NCI-H1048 (cell line): ENCODE measurements at regions not wholly inside any gene's neighbourhood (a gene's known extent, or its start where the extent isn't known, plus 50 kb on each side); places are given as distances from the start of the nearest gene placed in this dataset.

Experiments
- DNase-seq: peaks from one replicate; lab custom pipeline; 2025; lab: John Stamatoyannopoulos, UW

GRCh38 chr6:43903739-43904290, 133.8 kb downstream of the VEGFA start:
- no peak for DNase-seq

GRCh38 chr6:43901733-43902230, 131.8 kb downstream of the VEGFA start:
- no peak for DNase-seq

- no peak for DNase-seq
These were observed 131.1 kb downstream of the VEGFA start for GRCh38 chr6:43900916-43901732.

DNA sequence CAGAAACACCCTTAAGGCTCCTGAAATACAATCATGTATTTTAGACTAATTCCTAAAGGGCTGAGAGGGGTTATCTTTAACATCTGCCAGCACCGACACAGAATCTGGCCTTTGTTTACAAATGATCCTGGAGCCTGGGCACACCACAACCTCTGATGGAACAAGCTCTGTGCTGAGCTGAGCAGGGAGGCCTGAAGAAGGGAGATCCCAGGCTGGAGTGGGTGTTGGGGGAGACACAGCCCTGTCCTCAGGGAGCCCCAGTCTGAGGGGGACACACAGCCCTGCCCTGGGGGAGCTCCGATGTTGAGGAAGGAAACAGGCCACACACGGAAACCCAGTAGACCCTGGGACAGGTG, 130.5 kb downstream of the VEGFA start:
- no peak for DNase-seq

DNA sequence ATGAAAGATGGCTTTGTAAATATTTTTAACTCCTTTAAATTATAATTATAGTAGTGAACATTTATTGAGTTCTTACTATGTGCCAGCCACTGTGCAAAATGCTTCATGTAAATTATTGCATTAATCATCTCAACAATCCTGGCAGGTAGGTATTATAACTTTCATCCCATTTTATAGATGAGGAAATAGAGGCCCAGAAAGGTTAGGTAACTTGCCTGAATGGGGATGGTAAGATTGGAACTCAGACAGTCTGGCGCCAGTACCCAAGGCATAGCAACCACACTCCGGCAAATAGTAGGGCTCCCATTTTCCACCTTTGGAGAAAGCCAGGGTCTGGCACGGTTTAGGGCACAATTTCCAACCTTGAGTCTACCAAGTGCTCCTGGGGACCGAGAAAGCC, 129.8 kb downstream of the VEGFA start:
- no peak for DNase-seq

DNA sequence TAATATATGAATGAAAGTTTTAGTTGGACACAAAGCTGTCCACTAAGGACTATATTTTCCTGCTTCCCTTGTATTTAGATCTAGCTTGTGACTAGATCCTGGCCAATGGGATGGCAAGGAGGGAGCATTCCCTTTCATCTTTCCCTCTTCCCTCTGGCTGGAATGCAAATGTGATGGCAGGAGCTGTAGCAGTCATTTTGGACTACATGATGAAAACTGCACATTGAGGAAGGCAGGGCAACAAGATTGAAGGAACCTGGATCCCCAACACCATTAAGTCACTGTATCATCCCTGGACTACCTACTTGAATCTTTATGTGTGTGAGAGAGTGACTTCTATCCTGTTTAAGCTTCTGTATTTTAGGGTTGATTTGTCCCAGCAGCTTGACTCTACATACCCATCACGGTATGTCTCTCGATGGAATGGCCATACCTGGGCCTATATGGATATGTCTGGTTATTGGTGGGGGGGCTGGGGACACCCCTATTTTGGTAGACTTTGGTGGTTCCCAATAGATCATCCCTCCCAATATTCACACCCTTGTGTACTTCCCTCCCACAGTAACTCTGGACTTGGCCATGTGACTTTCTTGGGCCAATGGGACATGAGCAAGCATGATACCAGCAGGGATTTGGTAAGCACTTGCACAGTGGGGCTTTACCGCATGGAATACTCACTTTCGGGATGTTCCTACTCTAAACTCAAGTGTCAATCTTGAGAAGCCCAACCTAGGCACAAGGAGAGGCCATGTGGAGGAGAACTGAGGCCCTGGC, 128.5 kb downstream of the VEGFA start:
- DNase-seq = no peak

- no peak for DNase-seq
These were observed 127.7 kb downstream of the VEGFA start for GRCh38 chr6:43897571-43898302.

DNA sequence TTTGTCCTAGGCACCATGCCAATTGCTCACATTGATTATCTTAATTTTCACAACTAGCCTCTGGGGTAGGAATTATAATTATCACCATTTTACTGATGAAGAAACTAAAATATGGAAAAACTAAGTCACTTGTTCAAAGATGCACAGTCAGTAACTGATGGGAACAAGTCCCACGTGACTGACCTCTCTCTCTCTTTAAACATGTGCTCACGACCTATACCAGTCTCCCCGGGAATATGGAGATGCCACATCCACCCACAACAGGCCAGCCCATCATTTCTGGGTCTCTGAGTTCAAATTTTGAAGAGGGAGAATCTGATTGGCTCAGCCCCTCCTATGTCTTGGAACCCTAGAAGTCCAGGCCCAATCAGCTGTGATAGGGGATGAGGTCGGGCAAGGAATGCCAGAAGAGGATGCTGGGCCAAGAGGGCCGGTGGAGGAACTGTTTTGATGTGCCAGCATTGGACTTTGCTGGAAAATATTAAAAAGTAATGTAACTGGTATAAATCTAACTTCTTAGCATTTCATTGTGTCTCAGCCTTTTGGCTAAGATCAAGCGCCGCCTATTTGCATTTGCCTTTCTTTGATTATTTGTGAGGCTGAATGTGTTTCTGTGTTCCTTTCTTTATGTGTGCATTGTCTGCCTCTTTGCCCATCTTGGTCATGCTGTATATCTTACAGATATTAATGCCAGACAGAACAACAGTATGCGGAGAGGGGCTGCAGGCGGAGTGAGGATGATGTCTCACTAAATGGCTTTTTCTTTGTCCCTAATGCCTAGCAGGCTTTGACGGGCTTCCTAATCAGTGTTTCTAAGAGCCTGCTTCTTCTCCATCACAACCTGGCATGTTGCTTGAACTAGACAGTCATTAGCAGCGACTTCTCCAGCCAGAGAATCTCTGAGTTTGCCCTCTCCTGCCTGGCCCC, 126.6 kb downstream of the VEGFA start:
- no peak for DNase-seq

GRCh38 chr6:43895656-43896328, 125.8 kb downstream of the VEGFA start:
- DNase-seq = no peak

DNA sequence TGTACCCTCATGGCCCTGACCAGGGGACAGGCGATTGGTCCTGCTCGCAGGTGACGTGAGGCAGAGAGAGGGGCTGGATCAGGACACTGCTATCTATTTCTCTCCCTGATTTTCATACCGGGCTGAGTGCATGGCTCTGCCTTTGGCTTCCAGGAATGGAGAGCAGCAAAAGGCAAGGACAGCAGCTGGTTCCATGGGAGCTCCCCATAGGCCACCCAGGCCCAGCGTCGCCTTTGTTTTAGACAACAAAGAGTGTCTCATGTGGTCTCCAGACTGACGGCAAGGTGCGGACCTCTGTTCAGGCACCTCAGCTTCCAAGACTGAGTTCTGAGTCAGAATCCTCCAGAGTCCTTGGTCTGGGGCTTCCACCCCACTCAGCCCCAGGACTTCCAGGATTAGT, 123.1 kb downstream of the VEGFA start:
- no peak for DNase-seq

GRCh38 chr6:43891072-43891870, 121.3 kb downstream of the VEGFA start:
- no peak for DNase-seq

- no peak for DNase-seq
These were observed 120.4 kb downstream of the VEGFA start for GRCh38 chr6:43890197-43891062.

DNA sequence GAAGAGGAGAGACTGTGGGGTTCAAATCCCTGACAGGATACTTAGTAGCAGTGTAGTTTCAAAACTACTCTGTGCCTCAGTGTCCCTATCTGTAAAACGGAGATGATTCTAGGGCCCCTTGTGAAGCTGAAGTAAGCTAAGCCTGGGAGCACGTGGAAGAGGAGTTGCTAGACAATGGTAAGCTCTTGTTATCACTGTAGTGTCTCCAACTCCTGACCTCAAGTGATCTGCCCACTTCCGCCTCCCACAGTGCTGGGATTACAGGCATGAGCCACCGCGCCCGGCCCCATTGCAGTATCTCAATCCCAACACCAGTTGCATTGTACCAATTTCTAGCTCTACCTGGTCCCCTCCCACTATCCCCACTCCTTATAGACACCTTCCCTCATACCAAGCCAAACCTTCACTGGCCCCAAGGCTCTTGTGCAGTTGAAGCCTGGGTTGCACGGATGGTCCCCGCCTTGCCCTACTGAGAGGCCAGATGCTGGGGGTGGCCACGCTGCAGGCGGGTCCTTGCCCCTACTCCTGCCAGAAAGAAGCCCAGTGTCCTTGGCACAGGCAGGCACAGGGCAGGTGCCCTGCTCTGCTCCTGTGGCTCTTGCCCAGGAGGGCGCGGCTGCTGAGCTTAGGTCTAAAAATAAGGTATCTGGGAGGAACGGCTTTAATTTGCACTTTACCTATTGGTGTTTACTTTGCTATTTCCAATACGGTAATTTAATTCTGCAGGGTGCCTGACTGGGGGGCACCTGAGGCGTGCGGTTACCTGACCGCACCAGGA, 118.1 kb downstream of the VEGFA start:
- DNase-seq = no peak

- DNase-seq = no peak
These were observed 117.4 kb downstream of the VEGFA start for GRCh38 chr6:43887340-43887858.

- DNase-seq = no peak
These were observed 116.8 kb downstream of the VEGFA start for GRCh38 chr6:43886717-43887339.

- DNase-seq = no peak
These were observed 116.1 kb downstream of the VEGFA start for GRCh38 chr6:43886067-43886461.

- DNase-seq = no peak
These were observed 115.5 kb downstream of the VEGFA start for GRCh38 chr6:43885399-43886066.
